Activated CD8-positive, alpha-beta memory T cell treated with anti-CD3 and anti-CD28 coated beads, Interleukin-2, amount 50 U/mL, for 4 hours (primary cell): ENCODE measurements at regions not wholly inside any gene's neighbourhood (a gene's known extent, or its start where the extent isn't known, plus 50 kb on each side); places are given as distances from the start of the nearest gene placed in this dataset.
"Not testable (repeated sequence)": the region's sequence is repeated elsewhere in the genome, so short reads cannot be mapped to it uniquely, and the experiment has no call there.

Experiments used
- DNase-seq: peaks from one replicate; pipeline ENCODE4 v3.0.0-alpha.2; 2020

- no peak for DNase-seq
These were observed 279.8 kb downstream of the MIAT start for GRCh38 chr22:26937213-26937612.

- DNase-seq = no peak
These were observed 282.1 kb downstream of the MIAT start for GRCh38 chr22:26939466-26939865.

GRCh38 chr22:26941896-26942636 is 284.7 kb downstream of the MIAT start:
- DNase-seq = no peak

- no peak for DNase-seq
These were observed 285.2 kb downstream of the MIAT start for GRCh38 chr22:26942637-26942957.

GRCh38 chr22:26945565-26945964 is 288.2 kb downstream of the MIAT start:
- DNase-seq = no peak

GRCh38 chr22:26949193-26949592 is 291.8 kb downstream of the MIAT start:
- DNase-seq = no peak

- not testable (repeated sequence) for DNase-seq
These were observed 293.8 kb downstream of the MIAT start for GRCh38 chr22:26951139-26951538.

GRCh38 chr22:26952004-26952403 is 294.6 kb downstream of the MIAT start:
- no peak for DNase-seq

GRCh38 chr22:26952451-26953011 is 295.1 kb downstream of the MIAT start:
- no peak for DNase-seq

- no peak for DNase-seq
These were observed 295.9 kb downstream of the MIAT start for GRCh38 chr22:26953012-26953883.

- no peak for DNase-seq
These were observed 299.0 kb downstream of the MIAT start for GRCh38 chr22:26956371-26956770.

GRCh38 chr22:26957176-26957575 is 299.8 kb downstream of the MIAT start:
- DNase-seq = no peak

GRCh38 chr22:26957897-26958296 is 300.5 kb downstream of the MIAT start:
- no peak for DNase-seq

- DNase-seq = no peak
These were observed 301.0 kb downstream of the MIAT start for GRCh38 chr22:26958378-26958777.

GRCh38 chr22:26964642-26965041 is 307.3 kb downstream of the MIAT start:
- no peak for DNase-seq

- DNase-seq = no peak
These were observed 309.9 kb downstream of the MIAT start for GRCh38 chr22:26967282-26967681.

- DNase-seq = no peak
These were observed 311.6 kb downstream of the MIAT start for GRCh38 chr22:26968859-26969523.

- DNase-seq = no peak
These were observed 313.5 kb downstream of the MIAT start for GRCh38 chr22:26970809-26971394.

- DNase-seq = no peak
These were observed 314.9 kb downstream of the MIAT start for GRCh38 chr22:26972286-26972685.

GRCh38 chr22:26972915-26973314 is 315.5 kb downstream of the MIAT start:
- not testable (repeated sequence) for DNase-seq

- DNase-seq = no peak
These were observed 316.6 kb downstream of the MIAT start for GRCh38 chr22:26974034-26974433.

GRCh38 chr22:26974914-26975803 is 317.8 kb downstream of the MIAT start:
- no peak for DNase-seq
